ENCODE measurements at regions not wholly inside any gene's neighbourhood (a gene's known extent, or its start where the extent isn't known, plus 50 kb on each side); places are given as distances from the start of the nearest gene placed in this dataset.

- TF ChIP-seq TEAD4 (IDR thresholded peaks at IDR 0.05; ENCODE audit: borderline replicate concordance, insufficient read depth) (no peak), IRF3 (IDR thresholded peaks at IDR 0.05; ENCODE audit: low read depth, low read length) (no peak)
- CTCF ChIA-PET: no interaction called here
- H2AFZ ChIP-seq (ENCODE audit: low read depth): no peak overlapping the region
These were observed 89.6 kb upstream of the SMIM30 start for GRCh38 chr7:113207931-113208330.

DNA sequence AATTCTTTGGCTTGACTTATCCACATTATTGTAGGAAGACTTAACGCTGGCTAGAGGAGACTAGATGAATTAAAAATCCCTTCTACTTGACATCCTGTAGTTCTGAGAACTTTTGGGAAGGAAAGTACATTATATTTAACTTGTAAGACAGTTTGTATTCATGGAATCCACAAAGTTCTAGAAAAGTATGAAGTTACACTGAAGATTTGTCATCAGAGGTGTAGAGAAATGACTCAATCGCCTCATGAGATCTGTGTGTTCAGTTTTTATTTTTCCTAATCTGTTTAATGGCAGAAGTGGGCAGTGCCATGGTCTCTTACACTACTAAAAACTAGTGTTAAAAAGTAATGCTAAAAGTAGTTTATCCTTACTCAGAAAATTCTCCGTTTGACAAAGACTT, 89.1 kb upstream of the SMIM30 start:
- CTCF ChIA-PET: no interaction called here
- Histone ChIP-seq H4K20me1 (ENCODE audit: insufficient read depth) (no peaks in the 10 kb centered on the region), H3K79me2 (ENCODE audit: insufficient read depth) (no peaks in the 10 kb centered on the region), H3F3A (replicated peaks; ENCODE audit: insufficient read depth) (no peaks in the 10 kb centered on the region), H3K4me3 (ENCODE audit: low read depth in 2 of 2, low read length in 1 of 2) (no peak overlapping the region), H3K9me3 (no peaks in the 10 kb centered on the region), H3K9ac (no peak overlapping the region), H3K4me1 (ENCODE audit: control insufficient read depth in 1 of 2, insufficient read depth in 2 of 2, low read depth in 1 of 2, low read length in 1 of 2) (peaks cover 4 to 12% of the 10 kb centered on the region in 2 experiments; a peak in 3 of 4 replicates), H3K4me2 (no peak overlapping the region), H3K27ac (ENCODE audit: low read depth in 2 of 2, low read length in 1 of 2) (no peak overlapping the region), H2AFZ (ENCODE audit: low read depth) (no peak overlapping the region), H3K27me3 (ENCODE audit: insufficient read depth) (no peaks in the 10 kb centered on the region), H3K9me2 (no peaks in the 10 kb centered on the region), H3K36me3 (replicated peaks in 1 of 2; ENCODE audit: control insufficient read depth in 1 of 2, insufficient read depth in 2 of 2, low read length in 1 of 2) (no peaks in the 10 kb centered on the region)
- no peak for DNase-seq
- TF ChIP-seq TEAD4 (IDR thresholded peaks at IDR 0.05; ENCODE audit: borderline replicate concordance, insufficient read depth): no peak
- no peak for TF ChIP-seq ZBTB33 (IDR thresholded peaks at IDR 0.05; ENCODE audit: borderline replicate concordance, low read depth)
- no peak for TF ChIP-seq ELF1 (IDR thresholded peaks at IDR 0.05)
- no peak for TF ChIP-seq MEF2A (IDR thresholded peaks at IDR 0.05; ENCODE audit: borderline replicate concordance, low read depth)
- no peak for TF ChIP-seq SIN3A (IDR thresholded peaks at IDR 0.05; ENCODE audit: borderline replicate concordance, low read depth, low read length)
- TF ChIP-seq JUND (IDR thresholded peaks at IDR 0.05): no peak
- no peak for TF ChIP-seq TAF1 (IDR thresholded peaks at IDR 0.05; ENCODE audit: borderline replicate concordance, low read depth, low read length)
- no peak for TF ChIP-seq NRF1 (IDR thresholded peaks at IDR 0.05; ENCODE audit: low read depth, low read length)
- no peak for TF ChIP-seq RXRA (IDR thresholded peaks at IDR 0.05; ENCODE audit: borderline replicate concordance, low read depth)
- TF ChIP-seq TCF12 (IDR thresholded peaks at IDR 0.05): no peak
- POLR2A ChIA-PET: no interaction called here
- WGBS (ENCODE audit: low lambda C conversion rate): 79% methylated on average over 3 of the region's 3 CpGs

More at GRCh38 chr7:113207931-113208330, 89.6 kb upstream of the SMIM30 start:
- no peaks in the 10 kb centered on the region for H3K9me2 ChIP-seq
- no peak overlapping the region for H3K4me2 ChIP-seq
- no peak for DNase-seq
- H3F3A ChIP-seq (replicated peaks; ENCODE audit: insufficient read depth): no peaks in the 10 kb centered on the region
- POLR2A ChIA-PET: no interaction called here
- no peaks in the 10 kb centered on the region for H3K36me3 ChIP-seq (replicated peaks in 1 of 2; ENCODE audit: control insufficient read depth in 1 of 2, insufficient read depth in 2 of 2, low read length in 1 of 2)
- no peak overlapping the region for H3K9ac ChIP-seq
- no peaks in the 10 kb centered on the region for H3K79me2 ChIP-seq (ENCODE audit: insufficient read depth)
- H3K4me3 ChIP-seq (ENCODE audit: low read depth in 2 of 2, low read length in 1 of 2): no peak overlapping the region
- no peaks in the 10 kb centered on the region for H3K27me3 ChIP-seq (ENCODE audit: insufficient read depth)
- WGBS (ENCODE audit: low lambda C conversion rate): 58% methylated on average over 2 of the region's 2 CpGs
- no peaks in the 10 kb centered on the region for H3K9me3 ChIP-seq
- no peaks in the 10 kb centered on the region for H4K20me1 ChIP-seq (ENCODE audit: insufficient read depth)
- H3K27ac ChIP-seq (ENCODE audit: low read depth in 2 of 2, low read length in 1 of 2): no peak overlapping the region
- H3K4me1 ChIP-seq (ENCODE audit: control insufficient read depth in 1 of 2, insufficient read depth in 2 of 2, low read depth in 1 of 2, low read length in 1 of 2): peaks cover 4 to 12% of the 10 kb centered on the region in 2 experiments; a peak in 3 of 4 replicates
